Esophagus muscularis mucosa (tissue), 4 donors: ENCODE measurements at regions not wholly inside any gene's neighbourhood (a gene's known extent, or its start where the extent isn't known, plus 50 kb on each side); places are given as distances from the start of the nearest gene placed in this dataset.

Source experiments
- DNase-seq: peaks from one replicate; pipeline ENCODE4 v3.0.0-alpha.2; 2017; ENCODE audit errors: extremely low spot score
- H3K27ac ChIP-seq, 4 donors: fragments of 200-600 bp; sonication (generic); replicated peaks in 1 of 4; 1 replicate in 3 of 4; 2 replicates in 1 of 4; pipeline ENCODE4 v1.5.1; 2016 to 2019; ENCODE audit warnings: mild to moderate bottlenecking in 1 of 4
- H3K27me3 ChIP-seq, 4 donors: fragments of 200-600 bp; sonication (generic); one replicate each; pipeline versions ENCODE4 v1.5.1 to v1.6.0; 2016 to 2019
- H3K36me3 ChIP-seq, 4 donors: fragments of 200-600 bp; sonication (generic); one replicate each; pipeline ENCODE4 v1.5.1; 2016 to 2019
- H3K4me1 ChIP-seq, 4 donors: fragments of 200-600 bp; sonication (generic); one replicate each; pipeline ENCODE4 v1.5.1; 2016 to 2019
- H3K4me3 ChIP-seq, 4 donors: fragments of 200-600 bp; sonication (generic); 1 replicate in 2 of 4; 2 replicates in 2 of 4; pipeline ENCODE4 v1.5.1; 2016 to 2019; ENCODE audit warnings: mild to moderate bottlenecking in 4 of 4, moderate library complexity in 1 of 4
- H3K9me3 ChIP-seq, 4 donors: fragments of 200-600 bp; sonication (generic); 1 replicate in 3 of 4; 2 replicates in 1 of 4; pipeline ENCODE4 v1.5.1; 2016 to 2019
- EP300 ChIP-seq: sonication (generic); formaldehyde crosslinking; IDR thresholded peaks from one replicate; pipeline ENCODE4 v1.6.1; 2017; ENCODE audit warnings: antibody characterized with exemption
- POLR2A ChIP-seq: fragments of 450-650 bp; IDR thresholded peaks from one replicate; pipeline ENCODE4 v1.6.1; 2017; ENCODE audit warnings: antibody characterized with exemption, moderate library complexity, mild to moderate bottlenecking, low read depth
- POLR2AphosphoS5 ChIP-seq, 2 donors: sonication (generic); formaldehyde crosslinking; IDR thresholded peaks; one replicate each; pipeline ENCODE4 v1.6.1; 2017; ENCODE audit warnings: antibody characterized with exemption in 2 of 2
- WGBS: methylation state at CpG from one replicate; pipeline ENCODE4 v1.1.5; 2018; 5-methylcytosine and 5-hydroxymethylcytosine counted together
- intact Hi-C: fragments of 100-400 bp; cut with DNase I; formaldehyde crosslinking; loops from one replicate; pipeline ENCODE4 v1.15.1; 2023
- TF ChIP-seq, protein P1 (sequence below), 3 experiments: fragments of 200-600 bp in 2 of 3; fragments of 450-650 bp in 1 of 3; sonication (generic) in 2 of 3; IDR thresholded peaks; one replicate each; pipeline ENCODE4 v1.5.1; 2017 to 2019; ENCODE audit warnings: antibody characterized with exemption in 3 of 3, mild to moderate bottlenecking in 2 of 3, moderate library complexity in 1 of 3

DNA sequence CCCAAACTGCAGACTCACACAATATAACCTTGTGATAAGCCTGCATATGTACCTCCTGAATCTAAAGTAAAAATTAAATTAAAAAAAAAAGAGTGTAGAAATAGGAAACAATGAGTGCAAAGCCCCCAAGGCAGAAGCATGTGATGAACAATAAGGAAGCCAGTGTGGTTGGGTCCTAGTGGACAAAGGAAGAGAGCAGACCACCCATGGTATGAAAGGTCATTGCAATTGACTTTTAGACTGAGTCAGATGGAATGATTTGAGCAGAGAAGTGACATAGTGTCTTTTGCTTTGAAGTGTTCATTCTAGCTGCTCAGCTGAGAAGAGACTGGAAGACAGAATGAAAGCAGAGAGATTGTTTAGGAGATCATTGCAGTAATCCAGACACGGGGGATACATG lies 417.1 kb downstream of the RAD51AP2 start:
- Histone ChIP-seq H3K4me3 (no peak overlapping the region), H3K4me1 (no peaks in the 10 kb centered on the region), H3K36me3 (no peaks in the 10 kb centered on the region), H3K27me3 (no peaks in the 10 kb centered on the region), H3K27ac (no peak overlapping the region), H3K9me3 (no peaks in the 10 kb centered on the region)
- TF ChIP-seq EP300 (no peak), POLR2AphosphoS5 (IDR thresholded peaks at IDR 0.05) (no peak), POLR2A (no peak)
- TF ChIP-seq, protein P1, sequence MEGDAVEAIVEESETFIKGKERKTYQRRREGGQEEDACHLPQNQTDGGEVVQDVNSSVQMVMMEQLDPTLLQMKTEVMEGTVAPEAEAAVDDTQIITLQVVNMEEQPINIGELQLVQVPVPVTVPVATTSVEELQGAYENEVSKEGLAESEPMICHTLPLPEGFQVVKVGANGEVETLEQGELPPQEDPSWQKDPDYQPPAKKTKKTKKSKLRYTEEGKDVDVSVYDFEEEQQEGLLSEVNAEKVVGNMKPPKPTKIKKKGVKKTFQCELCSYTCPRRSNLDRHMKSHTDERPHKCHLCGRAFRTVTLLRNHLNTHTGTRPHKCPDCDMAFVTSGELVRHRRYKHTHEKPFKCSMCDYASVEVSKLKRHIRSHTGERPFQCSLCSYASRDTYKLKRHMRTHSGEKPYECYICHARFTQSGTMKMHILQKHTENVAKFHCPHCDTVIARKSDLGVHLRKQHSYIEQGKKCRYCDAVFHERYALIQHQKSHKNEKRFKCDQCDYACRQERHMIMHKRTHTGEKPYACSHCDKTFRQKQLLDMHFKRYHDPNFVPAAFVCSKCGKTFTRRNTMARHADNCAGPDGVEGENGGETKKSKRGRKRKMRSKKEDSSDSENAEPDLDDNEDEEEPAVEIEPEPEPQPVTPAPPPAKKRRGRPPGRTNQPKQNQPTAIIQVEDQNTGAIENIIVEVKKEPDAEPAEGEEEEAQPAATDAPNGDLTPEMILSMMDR (IDR thresholded peaks at IDR 0.05) = no peak
- 69% methylated on average over 1 of the region's 1 CpG for WGBS
- intact Hi-C loops = no loop called here
- DNase-seq = no peak

GRCh38 chr2:17095340-17095739 lies 422.9 kb downstream of the RAD51AP2 start:
- H3K27me3 ChIP-seq = no peaks in the 10 kb centered on the region
- no peaks in the 10 kb centered on the region for H3K9me3 ChIP-seq
- no peaks in the 10 kb centered on the region for H3K4me1 ChIP-seq
- no peak for DNase-seq
- H3K4me3 ChIP-seq = no peak overlapping the region
- no peaks in the 10 kb centered on the region for H3K36me3 ChIP-seq
- 80% methylated on average over 2 of the region's 2 CpGs for WGBS
- intact Hi-C loops = no loop called here
- no peak overlapping the region for H3K27ac ChIP-seq
- TF ChIP-seq EP300 = no peak
- TF ChIP-seq, protein P1 (IDR thresholded peaks at IDR 0.05) = no peak
- no peak for TF ChIP-seq POLR2A
- no peak for TF ChIP-seq POLR2AphosphoS5 (IDR thresholded peaks at IDR 0.05)

DNA sequence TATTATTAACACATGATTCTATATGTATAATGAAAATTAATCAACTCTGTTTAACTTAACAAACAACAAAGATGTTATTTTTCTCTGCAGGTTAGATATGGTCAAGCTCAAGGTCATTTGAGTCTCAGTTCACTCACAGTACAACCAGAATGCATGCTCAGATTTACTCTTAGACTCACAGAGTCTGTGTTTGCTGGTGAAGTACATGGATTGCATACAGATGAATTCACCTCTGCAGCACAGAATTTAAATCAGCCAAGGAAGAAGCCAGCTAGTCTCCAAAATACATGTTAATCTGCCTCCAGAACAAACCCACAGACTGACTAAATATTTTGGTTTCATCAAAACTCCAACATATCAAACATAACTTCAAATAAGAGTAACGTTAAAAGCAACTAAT lies 424.5 kb downstream of the RAD51AP2 start:
- Histone ChIP-seq H3K27ac (no peak overlapping the region), H3K4me3 (no peak overlapping the region), H3K9me3 (no peaks in the 10 kb centered on the region), H3K4me1 (no peaks in the 10 kb centered on the region), H3K27me3 (no peaks in the 10 kb centered on the region), H3K36me3 (no peaks in the 10 kb centered on the region)
- TF ChIP-seq POLR2A = no peak
- TF ChIP-seq, protein P1 (IDR thresholded peaks at IDR 0.05) = no peak
- no peak for TF ChIP-seq POLR2AphosphoS5 (IDR thresholded peaks at IDR 0.05)
- TF ChIP-seq EP300 = no peak
- 56% methylated on average over 1 of the region's 1 CpG for WGBS
- no peak for DNase-seq
- intact Hi-C loops = no loop called here

- intact Hi-C loops = no loop called here
- 84% methylated on average over 1 of the region's 1 CpG for WGBS
- H3K27ac ChIP-seq = no peak overlapping the region
- no peaks in the 10 kb centered on the region for H3K9me3 ChIP-seq
- H3K4me1 ChIP-seq = no peaks in the 10 kb centered on the region
- TF ChIP-seq, protein P1 (IDR thresholded peaks at IDR 0.05) = no peak
- TF ChIP-seq POLR2AphosphoS5 (IDR thresholded peaks at IDR 0.05) = no peak
- no peak for TF ChIP-seq EP300
- no peak for TF ChIP-seq POLR2A
- DNase-seq = no peak
- no peaks in the 10 kb centered on the region for H3K27me3 ChIP-seq
- H3K4me3 ChIP-seq = no peak overlapping the region
- H3K36me3 ChIP-seq = no peaks in the 10 kb centered on the region
These were observed 421.4 kb upstream of the CYRIA start for GRCh38 chr2:17086990-17087389.

DNA sequence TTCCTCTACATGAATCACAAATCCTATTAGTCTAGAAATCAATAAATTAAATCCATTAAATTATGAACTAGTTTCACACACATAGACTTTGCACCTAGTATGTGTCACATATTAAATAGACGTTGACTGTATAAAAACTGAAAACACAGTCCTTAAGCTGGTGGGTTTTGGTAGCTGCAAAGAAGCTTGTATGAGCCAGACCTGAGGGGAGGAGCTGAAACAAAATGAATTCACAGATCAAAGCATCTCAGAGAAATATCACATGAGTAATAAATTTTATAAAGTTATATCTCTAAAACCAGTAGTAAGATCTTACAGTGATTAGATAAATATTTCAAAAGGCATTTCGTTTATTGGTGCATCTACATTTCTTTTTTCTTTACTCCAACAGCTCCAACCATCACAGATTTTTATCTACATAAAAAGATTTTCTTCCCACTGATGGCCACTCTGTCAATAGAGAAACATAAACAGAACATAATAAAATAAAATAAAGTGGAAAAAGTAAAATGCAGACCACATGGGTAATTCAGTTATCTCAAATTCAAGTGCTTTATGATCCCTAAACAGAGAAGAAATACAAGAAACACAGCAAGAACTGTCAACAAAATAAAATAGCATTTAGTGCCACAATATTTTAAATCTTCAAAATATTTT lies 420.0 kb upstream of the CYRIA start:
- 61% methylated on average over 2 of the region's 2 CpGs for WGBS
- H3K27ac ChIP-seq = no peak overlapping the region
- H3K4me1 ChIP-seq = no peaks in the 10 kb centered on the region
- no peaks in the 10 kb centered on the region for H3K27me3 ChIP-seq
- no peaks in the 10 kb centered on the region for H3K9me3 ChIP-seq
- DNase-seq = no peak
- no peak overlapping the region for H3K4me3 ChIP-seq
- TF ChIP-seq POLR2AphosphoS5 (IDR thresholded peaks at IDR 0.05) (no peak), EP300 (no peak), POLR2A (no peak)
- TF ChIP-seq, protein P1 (IDR thresholded peaks at IDR 0.05) = no peak
- intact Hi-C loops = no loop called here
- H3K36me3 ChIP-seq = no peaks in the 10 kb centered on the region
